GM13976 (cell line): ENCODE measurements at regions not wholly inside any gene's neighbourhood (a gene's known extent, or its start where the extent isn't known, plus 50 kb on each side); places are given as distances from the start of the nearest gene placed in this dataset.

Experiments
- DNase-seq: peaks from one replicate; pipeline ENCODE4 v3.0.0; 2012; ENCODE audit warnings: low spot score
- CTCF ChIP-seq: IDR thresholded peaks from 2 replicates; pipeline ENCODE4 v1.5.1; 2012; ENCODE audit warnings: borderline replicate concordance, mild to moderate bottlenecking; ENCODE audit not compliant: insufficient read depth; ENCODE audit errors: extremely low read depth, missing control alignments, control extremely low read depth
- in situ Hi-C: fragments of 300-500 bp; cut with MboI; formaldehyde crosslinking; loops from one replicate; pipeline ENCODE4 v1.12.0; 2022; ENCODE audit warnings: low sequenced_read_pairs, mixed read lengths, inconsistent platforms; ENCODE audit not compliant: unreplicated experiment

DNA sequence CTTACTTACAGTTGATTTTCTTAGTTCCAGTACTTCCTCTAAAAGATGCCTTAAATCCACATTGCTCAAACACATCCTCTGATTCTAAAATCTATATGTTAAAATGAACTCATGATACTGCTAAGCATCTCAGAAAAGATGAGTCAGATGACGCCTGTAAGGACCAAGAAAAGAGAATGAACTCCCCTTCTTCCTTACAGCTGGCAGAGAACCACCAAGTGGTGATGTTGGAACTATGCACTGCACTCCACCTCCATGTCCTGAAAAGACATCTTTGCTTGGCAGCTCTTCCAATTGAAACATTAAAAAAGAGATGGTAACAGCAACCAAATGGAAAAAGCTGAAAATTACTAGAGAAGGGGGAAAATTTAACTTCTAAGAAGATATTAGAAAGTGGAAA, 648.8 kb downstream of the PTPRC start:
- DNase-seq, result no peak
- TF ChIP-seq CTCF, result no peak
- in situ Hi-C loops, result no loop called here

GRCh38 chr1:199290186-199290585, 651.3 kb downstream of the PTPRC start:
- no peak for DNase-seq
- in situ Hi-C loops, result no loop called here
- no peak for TF ChIP-seq CTCF

DNA sequence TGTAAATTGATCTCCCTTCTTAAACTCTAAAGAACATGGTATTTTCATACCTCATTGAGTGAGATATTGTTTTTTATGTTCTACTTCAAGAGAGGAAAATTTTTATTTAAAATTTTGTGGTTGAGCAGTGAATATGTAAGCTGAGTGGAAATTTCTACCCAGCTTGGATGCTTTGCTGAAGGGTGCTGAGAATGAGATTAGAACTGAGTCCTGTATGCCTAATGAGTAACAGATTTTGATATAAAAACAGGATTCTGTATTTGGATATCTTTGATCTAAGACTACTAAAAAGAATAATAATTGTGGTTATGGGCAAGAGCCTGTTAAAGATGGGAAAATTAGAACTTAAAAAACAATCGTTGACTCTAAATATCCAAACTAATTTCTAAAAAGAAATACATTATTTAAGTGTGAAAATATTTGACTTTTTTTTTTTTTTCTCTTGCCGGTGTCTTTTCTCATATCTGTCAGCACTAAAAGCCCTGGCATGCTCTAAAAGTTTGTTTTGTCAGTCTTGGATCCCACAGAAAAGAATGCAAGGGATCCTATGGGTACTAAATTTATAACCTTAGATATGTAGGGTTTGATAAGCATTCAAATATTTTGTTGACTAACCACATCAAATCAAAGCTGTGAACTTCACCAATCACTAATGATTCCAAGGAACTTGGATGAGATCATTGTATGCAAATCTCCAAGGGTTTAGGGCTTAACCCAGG, 652.3 kb downstream of the PTPRC start:
- no peak for DNase-seq
- in situ Hi-C loops, result no loop called here
- TF ChIP-seq CTCF, result no peak

DNA sequence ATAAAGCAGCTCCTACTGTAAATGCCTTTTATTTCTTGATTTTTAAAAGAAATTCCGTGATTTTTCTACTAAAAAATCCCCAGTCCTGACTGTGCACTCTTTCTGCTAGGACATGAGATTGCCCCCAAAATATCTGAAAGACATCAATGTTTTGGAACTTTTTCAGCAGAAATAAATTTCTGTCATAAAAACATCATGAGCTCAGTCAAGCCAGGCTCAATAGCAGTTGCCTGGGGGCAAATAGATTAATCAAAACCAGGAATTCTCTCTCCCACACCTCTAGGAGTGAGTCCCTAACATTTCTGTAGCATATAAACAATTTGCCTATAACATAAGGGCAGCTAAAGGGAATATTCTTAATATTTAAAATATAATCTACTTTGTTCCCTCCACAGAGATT, 654.1 kb downstream of the PTPRC start:
- no peak for DNase-seq
- in situ Hi-C loops, result no loop called here
- no peak for TF ChIP-seq CTCF

- in situ Hi-C loops, result no loop called here
- TF ChIP-seq CTCF, result no peak
- no peak for DNase-seq
These were observed 656.3 kb downstream of the PTPRC start for GRCh38 chr1:199295107-199295506.

DNA sequence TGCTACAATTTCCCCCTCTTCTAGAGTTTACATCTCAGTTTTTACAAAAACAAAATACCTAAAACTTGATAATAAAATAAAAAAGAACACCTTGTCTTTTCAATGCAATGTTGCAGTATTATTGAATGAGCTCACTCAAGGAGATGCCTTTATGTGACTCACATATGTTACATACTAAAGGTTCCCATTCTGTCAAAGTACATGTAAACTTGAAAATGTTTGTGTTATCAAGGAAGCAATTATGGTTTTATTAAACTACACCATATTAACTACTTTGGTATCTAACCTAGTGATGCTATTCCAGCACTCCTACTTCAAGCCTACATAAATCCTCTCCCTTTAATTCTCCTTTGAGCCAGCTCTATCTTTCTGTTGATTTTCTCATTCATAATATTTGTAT, 658.3 kb downstream of the PTPRC start:
- in situ Hi-C loops, result no loop called here
- no peak for TF ChIP-seq CTCF
- DNase-seq, result no peak
